Testis (tissue), 2 donors: ENCODE measurements at regions not wholly inside any gene's neighbourhood (a gene's known extent, or its start where the extent isn't known, plus 50 kb on each side); places are given as distances from the start of the nearest gene placed in this dataset.

Experiments
- CTCF ChIP-seq, 3 experiments: fragments of 450-650 bp in 2 of 3; fragments of 200-600 bp in 1 of 3; sonication (generic) in 1 of 3; IDR thresholded peaks; one replicate each; pipeline ENCODE4 v1.5.1; 2016 to 2019; ENCODE audit warnings: antibody characterized with exemption in 3 of 3, mild to moderate bottlenecking in 2 of 3, moderate library complexity in 1 of 3
- POLR2A ChIP-seq: fragments of 450-650 bp; IDR thresholded peaks from one replicate; pipeline ENCODE4 v1.6.1; 2017; ENCODE audit warnings: antibody characterized with exemption, mild to moderate bottlenecking, moderate library complexity

GRCh38 chrX:98299785-98300184 lies 1416.1 kb downstream of the RPA4 start:
- TF ChIP-seq CTCF (IDR thresholded peaks at IDR 0.05) (no peak), POLR2A (no peak)
